Neural cell (in vitro differentiated cells): ENCODE measurements at regions not wholly inside any gene's neighbourhood (a gene's known extent, or its start where the extent isn't known, plus 50 kb on each side); places are given as distances from the start of the nearest gene placed in this dataset.

ENCODE experiments used
- H2AFZ ChIP-seq: fragments of 200-600, 300-800 bp; sonication (generic), shearing (Covaris generic); 2 replicates; pipeline ENCODE4 v1.6.0; 2014; ENCODE audit warnings: low read depth, mild to moderate bottlenecking, antibody characterized with exemption, low read length, moderate library complexity
- H3F3A ChIP-seq: fragments of 200-600 bp; shearing (Covaris generic); 2 replicates; pipeline ENCODE4 v1.6.1; 2016; ENCODE audit warnings: mild to moderate bottlenecking, moderate library complexity, mixed read lengths, antibody characterized with exemption, low read length; ENCODE audit not compliant: insufficient read depth, poor library complexity, severe bottlenecking
- H3K27ac ChIP-seq: fragments of 200-600, 300-800 bp; sonication (generic), shearing (Covaris generic); 2 replicates; pipeline ENCODE4 v1.5.1; 2014; ENCODE audit warnings: mild to moderate bottlenecking, low read length, moderate library complexity
- H3K27me3 ChIP-seq: fragments of 300-800, 200-600 bp; sonication (generic), shearing (Covaris generic); 2 replicates; pipeline ENCODE4 v1.6.0; 2014; ENCODE audit warnings: mild to moderate bottlenecking, low read depth, low read length, moderate library complexity; ENCODE audit not compliant: insufficient read depth
- H3K36me3 ChIP-seq: fragments of 300-800, 200-600 bp; sonication (generic), shearing (Covaris generic); 2 replicates; pipeline ENCODE4 v1.5.1; 2014; ENCODE audit warnings: mild to moderate bottlenecking, antibody characterized with exemption, low read length, moderate library complexity; ENCODE audit not compliant: insufficient read depth
- H3K4me2 ChIP-seq: fragments of 300-800, 200-600 bp; sonication (generic), shearing (Covaris generic); 2 replicates; pipeline ENCODE4 v1.6.0; 2014; ENCODE audit warnings: mild to moderate bottlenecking, low read length
- H3K4me3 ChIP-seq: fragments of 300-800, 200-600 bp; sonication (generic), shearing (Covaris generic); 2 replicates; pipeline ENCODE4 v1.5.1; 2014; ENCODE audit warnings: mild to moderate bottlenecking, low read length, moderate library complexity
- H3K79me2 ChIP-seq: fragments of 200-600 bp; shearing (Covaris generic); replicated peaks from 2 replicates; pipeline ENCODE4 v1.6.0; 2014; ENCODE audit warnings: mild to moderate bottlenecking, low read length, moderate library complexity; ENCODE audit not compliant: insufficient read depth
- H3K9ac ChIP-seq: fragments of 300-800, 200-600 bp; sonication (generic), shearing (Covaris generic); 2 replicates; pipeline ENCODE4 v1.6.1; 2016; ENCODE audit warnings: mild to moderate bottlenecking, low read length, mixed read lengths
- H3K9me2 ChIP-seq: fragments of 200-600 bp; shearing (Covaris generic); 2 replicates; pipeline ENCODE4 v1.6.1; 2016; ENCODE audit warnings: mild to moderate bottlenecking, low read length, mixed read lengths; ENCODE audit not compliant: insufficient read depth
- H3K9me3 ChIP-seq: fragments of 200-600, 300-800 bp; sonication (generic), shearing (Covaris generic); 2 replicates; pipeline ENCODE4 v1.6.1; 2016; ENCODE audit warnings: mild to moderate bottlenecking, mixed run types, low read length, moderate library complexity, mixed read lengths
- H4K20me1 ChIP-seq: fragments of 200-600 bp; shearing (Covaris generic); 2 replicates; pipeline ENCODE4 v1.6.1; 2016; ENCODE audit warnings: mild to moderate bottlenecking, mixed run types; ENCODE audit not compliant: insufficient read depth
- CTCF ChIP-seq: fragments of 450-650 bp; IDR thresholded peaks from 2 replicates; pipeline ENCODE4 v1.5.1; 2014; ENCODE audit warnings: antibody characterized with exemption, mild to moderate bottlenecking, moderate library complexity; ENCODE audit not compliant: poor library complexity, severe bottlenecking
- EP300 ChIP-seq: fragments of 450-650 bp; conservative IDR thresholded peaks from 2 replicates; pipeline ENCODE4 v1.6.1; 2014; ENCODE audit warnings: antibody characterized with exemption, mild to moderate bottlenecking, moderate library complexity; ENCODE audit not compliant: poor library complexity, severe bottlenecking
- EZH2 ChIP-seq: fragments of 200-600, 300-800 bp; shearing (Covaris generic), sonication (generic); IDR thresholded peaks from 2 replicates; pipeline ENCODE4 v1.6.1; 2014; ENCODE audit warnings: antibody characterized with exemption, low read length, borderline replicate concordance, mild to moderate bottlenecking; ENCODE audit not compliant: insufficient read depth, poor library complexity, severe bottlenecking
- MXI1 ChIP-seq: fragments of 450-650 bp; conservative IDR thresholded peaks from 2 replicates; pipeline ENCODE4 v1.6.1; 2014; ENCODE audit warnings: antibody characterized with exemption, mild to moderate bottlenecking; ENCODE audit not compliant: poor library complexity, severe bottlenecking
- POLR2AphosphoS5 ChIP-seq: IDR thresholded peaks from 2 replicates; pipeline ENCODE4 v1.6.1; 2012
- RAD21 ChIP-seq: fragments of 450-650 bp; conservative IDR thresholded peaks from 2 replicates; pipeline ENCODE4 v1.6.1; 2014; ENCODE audit warnings: antibody characterized with exemption, mild to moderate bottlenecking, moderate library complexity
- SMC3 ChIP-seq: fragments of 450-650 bp; conservative IDR thresholded peaks from 2 replicates; pipeline ENCODE4 v1.6.1; 2014; ENCODE audit warnings: antibody characterized with exemption, mild to moderate bottlenecking, moderate library complexity; ENCODE audit not compliant: poor library complexity
- TAF1 ChIP-seq: IDR thresholded peaks from 2 replicates; pipeline ENCODE4 v1.6.1; 2012; ENCODE audit warnings: low read depth
- TF ChIP-seq, protein P1 (sequence below): IDR thresholded peaks from 2 replicates; pipeline ENCODE4 v1.6.1; 2012; ENCODE audit warnings: borderline replicate concordance

DNA sequence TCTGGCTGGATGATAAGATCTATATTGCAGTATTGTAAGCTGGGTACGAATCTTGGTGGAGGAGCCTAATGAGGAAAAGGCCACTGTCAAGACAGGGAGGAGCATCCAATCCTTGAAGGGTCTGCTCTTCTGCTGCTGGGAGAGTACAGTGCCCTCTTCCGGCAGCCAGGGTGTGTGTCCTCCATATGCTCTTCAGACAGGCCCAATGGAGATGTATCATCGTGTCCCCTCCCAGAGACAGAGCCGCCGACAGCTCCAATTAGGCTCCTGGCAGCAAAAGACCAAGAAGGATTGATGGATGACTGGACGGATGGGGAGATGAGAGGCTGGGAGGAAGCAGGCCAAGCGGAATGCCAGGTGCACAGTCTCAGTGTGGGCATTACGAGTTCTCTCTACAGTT is 51.6 kb upstream of the PIWIL1 start:
- no peak overlapping the region for H3K9ac ChIP-seq
- no peaks in the 10 kb centered on the region for H3F3A ChIP-seq
- H3K27me3 ChIP-seq: no peaks in the 10 kb centered on the region
- no peaks in the 10 kb centered on the region for H3K36me3 ChIP-seq
- TF ChIP-seq, protein P1, sequence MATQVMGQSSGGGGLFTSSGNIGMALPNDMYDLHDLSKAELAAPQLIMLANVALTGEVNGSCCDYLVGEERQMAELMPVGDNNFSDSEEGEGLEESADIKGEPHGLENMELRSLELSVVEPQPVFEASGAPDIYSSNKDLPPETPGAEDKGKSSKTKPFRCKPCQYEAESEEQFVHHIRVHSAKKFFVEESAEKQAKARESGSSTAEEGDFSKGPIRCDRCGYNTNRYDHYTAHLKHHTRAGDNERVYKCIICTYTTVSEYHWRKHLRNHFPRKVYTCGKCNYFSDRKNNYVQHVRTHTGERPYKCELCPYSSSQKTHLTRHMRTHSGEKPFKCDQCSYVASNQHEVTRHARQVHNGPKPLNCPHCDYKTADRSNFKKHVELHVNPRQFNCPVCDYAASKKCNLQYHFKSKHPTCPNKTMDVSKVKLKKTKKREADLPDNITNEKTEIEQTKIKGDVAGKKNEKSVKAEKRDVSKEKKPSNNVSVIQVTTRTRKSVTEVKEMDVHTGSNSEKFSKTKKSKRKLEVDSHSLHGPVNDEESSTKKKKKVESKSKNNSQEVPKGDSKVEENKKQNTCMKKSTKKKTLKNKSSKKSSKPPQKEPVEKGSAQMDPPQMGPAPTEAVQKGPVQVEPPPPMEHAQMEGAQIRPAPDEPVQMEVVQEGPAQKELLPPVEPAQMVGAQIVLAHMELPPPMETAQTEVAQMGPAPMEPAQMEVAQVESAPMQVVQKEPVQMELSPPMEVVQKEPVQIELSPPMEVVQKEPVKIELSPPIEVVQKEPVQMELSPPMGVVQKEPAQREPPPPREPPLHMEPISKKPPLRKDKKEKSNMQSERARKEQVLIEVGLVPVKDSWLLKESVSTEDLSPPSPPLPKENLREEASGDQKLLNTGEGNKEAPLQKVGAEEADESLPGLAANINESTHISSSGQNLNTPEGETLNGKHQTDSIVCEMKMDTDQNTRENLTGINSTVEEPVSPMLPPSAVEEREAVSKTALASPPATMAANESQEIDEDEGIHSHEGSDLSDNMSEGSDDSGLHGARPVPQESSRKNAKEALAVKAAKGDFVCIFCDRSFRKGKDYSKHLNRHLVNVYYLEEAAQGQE: no peak
- TF ChIP-seq CTCF (no peak), TAF1 (no peak), EP300 (no peak), MXI1 (no peak), SMC3 (no peak), POLR2AphosphoS5 (no peak), EZH2 (no peak), RAD21 (no peak)
- H4K20me1 ChIP-seq: no peaks in the 10 kb centered on the region
- H3K79me2 ChIP-seq: no peaks in the 10 kb centered on the region
- no peak overlapping the region for H2AFZ ChIP-seq
- no peaks in the 10 kb centered on the region for H3K9me3 ChIP-seq
- no peak overlapping the region for H3K4me3 ChIP-seq
- no peak overlapping the region for H3K27ac ChIP-seq
- no peaks in the 10 kb centered on the region for H3K9me2 ChIP-seq
- no peak overlapping the region for H3K4me2 ChIP-seq

DNA sequence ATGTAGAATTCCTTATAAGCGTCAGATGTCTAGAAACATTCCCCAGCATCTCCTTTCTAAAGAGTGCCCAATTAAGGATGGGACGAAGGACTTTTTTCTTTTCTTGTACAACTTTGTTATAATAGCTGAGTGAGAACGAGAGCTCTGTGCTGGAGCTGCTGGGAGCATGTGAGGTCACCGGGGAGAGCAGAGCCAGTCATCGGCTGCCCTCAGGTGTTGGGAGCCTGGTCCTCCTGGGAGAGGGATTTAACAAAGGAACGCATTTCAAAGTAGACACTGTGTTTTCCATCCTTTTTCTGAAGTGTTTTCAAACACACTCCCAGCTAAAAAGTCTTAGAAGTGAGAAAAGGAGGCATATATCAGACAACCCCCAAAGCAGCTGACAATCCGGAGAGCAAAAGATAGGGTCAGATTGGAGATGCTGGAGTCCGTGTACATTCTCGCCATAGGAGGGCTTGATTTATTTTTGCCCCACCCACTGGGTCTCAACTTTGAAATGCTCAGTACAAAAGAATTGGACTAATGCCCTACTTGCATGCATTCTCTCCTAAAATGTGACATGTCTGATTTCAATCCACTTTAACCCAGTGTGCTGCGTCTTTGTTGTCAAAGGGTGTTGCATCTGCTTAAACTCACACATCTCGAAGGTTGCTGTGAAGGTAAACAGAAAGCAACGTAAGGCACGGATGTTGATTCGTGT is 50.8 kb upstream of the PIWIL1 start:
- H3K4me3 ChIP-seq: no peak overlapping the region
- H3K9me3 ChIP-seq: no peaks in the 10 kb centered on the region

More for the DNA sequence above, 50.8 kb upstream of the PIWIL1 start:
- Histone ChIP-seq H3K27ac (no peak overlapping the region), H3K79me2 (no peaks in the 10 kb centered on the region), H4K20me1 (no peaks in the 10 kb centered on the region), H2AFZ (no peak overlapping the region), H3K27me3 (no peaks in the 10 kb centered on the region), H3K9ac (no peak overlapping the region), H3F3A (no peaks in the 10 kb centered on the region), H3K4me2 (no peak overlapping the region), H3K9me2 (no peaks in the 10 kb centered on the region), H3K36me3 (no peaks in the 10 kb centered on the region)
- no peak for TF ChIP-seq TAF1
- no peak for TF ChIP-seq MXI1
- TF ChIP-seq, protein P1: no peak
- no peak for TF ChIP-seq SMC3
- no peak for TF ChIP-seq EP300
- TF ChIP-seq CTCF: no peak
- TF ChIP-seq RAD21: no peak
- TF ChIP-seq EZH2: no peak
- no peak for TF ChIP-seq POLR2AphosphoS5
